OCI-LY3 (cell line): ENCODE measurements at regions not wholly inside any gene's neighbourhood (a gene's known extent, or its start where the extent isn't known, plus 50 kb on each side); places are given as distances from the start of the nearest gene placed in this dataset.

ENCODE experiments used
- H2AFZ ChIP-seq: fragments of 200-600, 300-600 bp; shearing (Covaris generic); 2 replicates; pipeline ENCODE4 v1.6.0; 2014; ENCODE audit warnings: antibody characterized with exemption, low read depth, low read length
- H3K27ac ChIP-seq: fragments of 200-600, 300-600 bp; sonication (generic); 2 replicates; pipeline ENCODE4 v1.5.1; 2014; ENCODE audit warnings: mild to moderate bottlenecking, low read length, moderate library complexity, mixed read lengths
- H3K27me3 ChIP-seq: fragments of 200-600, 300-600 bp; sonication (generic); 2 replicates; pipeline ENCODE4 v1.6.1; 2014; ENCODE audit warnings: low read depth, low read length, mixed read lengths
- H3K36me3 ChIP-seq: fragments of 200-600, 300-600 bp; sonication (generic); replicated peaks from 2 replicates; pipeline ENCODE3; 2014; ENCODE audit warnings: low read depth, low read length, mixed read lengths
- H3K4me1 ChIP-seq: fragments of 300-600, 200-600 bp; sonication (generic); 2 replicates; pipeline ENCODE4 v1.6.1; 2014; ENCODE audit warnings: low read length, mixed read lengths
- H3K4me2 ChIP-seq: fragments of 200-600, 300-600 bp; sonication (generic); 2 replicates; pipeline ENCODE4 v1.6.1; 2014; ENCODE audit warnings: low read length, mixed read lengths
- H3K4me3 ChIP-seq: fragments of 300-600, 200-600 bp; sonication (generic); 2 replicates; pipeline ENCODE4 v1.5.1; 2014; ENCODE audit warnings: antibody characterized with exemption, mild to moderate bottlenecking, low read length, moderate library complexity
- H3K79me2 ChIP-seq: fragments of 300-600, 200-600 bp; shearing (Covaris generic); 2 replicates; pipeline ENCODE4 v1.6.1; 2014; ENCODE audit warnings: mild to moderate bottlenecking, low read length, mixed read lengths
- H3K9ac ChIP-seq: fragments of 300-600, 200-600 bp; shearing (Covaris generic); 2 replicates; pipeline ENCODE4 v1.6.0; 2014; ENCODE audit warnings: mild to moderate bottlenecking, low read length, moderate library complexity
- H3K9me3 ChIP-seq: fragments of 200-600, 300-600 bp; shearing (Covaris generic); 2 replicates; pipeline ENCODE4 v1.6.1; 2014; ENCODE audit warnings: low read length, mixed read lengths; ENCODE audit not compliant: insufficient read depth
- H4K20me1 ChIP-seq: fragments of 200-600, 300-600 bp; sonication (generic); 2 replicates; pipeline ENCODE4 v1.6.1; 2016; ENCODE audit warnings: low read length, mixed read lengths; ENCODE audit not compliant: insufficient read depth
- EZH2phosphoT487 ChIP-seq: fragments of 200-600 bp; shearing (Covaris generic); IDR thresholded peaks from 2 replicates; pipeline ENCODE4 v1.6.1; 2018; ENCODE audit warnings: antibody characterized with exemption, mixed run types, low read depth
- TF ChIP-seq, protein P1 (sequence below): fragments of 200-600, 300-600 bp; sonication (generic); IDR thresholded peaks from 2 replicates; pipeline ENCODE4 v1.5.1; 2014; ENCODE audit warnings: antibody characterized with exemption, low read length, low read depth

DNA sequence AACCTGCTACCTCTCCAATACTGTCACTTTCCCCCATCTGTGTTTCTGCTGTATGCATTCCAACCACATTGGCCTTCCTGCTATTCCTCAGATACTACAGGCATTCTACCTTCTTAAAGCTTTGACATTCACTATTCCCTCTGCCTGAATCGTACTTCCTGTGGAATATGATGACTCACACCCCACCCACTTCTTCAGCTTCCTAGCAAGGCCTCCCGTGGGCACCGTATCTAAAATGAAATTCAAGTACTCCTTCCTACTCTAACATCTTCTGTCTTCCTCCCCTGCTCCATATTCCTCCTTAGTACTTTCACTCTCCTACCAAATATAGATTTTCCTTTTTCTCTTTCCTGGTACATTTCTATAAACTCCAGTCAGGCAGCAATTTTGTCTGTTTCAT lies 710.4 kb downstream of the RNF144A start:
- TF ChIP-seq EZH2phosphoT487 = no peak
- TF ChIP-seq, protein P1, sequence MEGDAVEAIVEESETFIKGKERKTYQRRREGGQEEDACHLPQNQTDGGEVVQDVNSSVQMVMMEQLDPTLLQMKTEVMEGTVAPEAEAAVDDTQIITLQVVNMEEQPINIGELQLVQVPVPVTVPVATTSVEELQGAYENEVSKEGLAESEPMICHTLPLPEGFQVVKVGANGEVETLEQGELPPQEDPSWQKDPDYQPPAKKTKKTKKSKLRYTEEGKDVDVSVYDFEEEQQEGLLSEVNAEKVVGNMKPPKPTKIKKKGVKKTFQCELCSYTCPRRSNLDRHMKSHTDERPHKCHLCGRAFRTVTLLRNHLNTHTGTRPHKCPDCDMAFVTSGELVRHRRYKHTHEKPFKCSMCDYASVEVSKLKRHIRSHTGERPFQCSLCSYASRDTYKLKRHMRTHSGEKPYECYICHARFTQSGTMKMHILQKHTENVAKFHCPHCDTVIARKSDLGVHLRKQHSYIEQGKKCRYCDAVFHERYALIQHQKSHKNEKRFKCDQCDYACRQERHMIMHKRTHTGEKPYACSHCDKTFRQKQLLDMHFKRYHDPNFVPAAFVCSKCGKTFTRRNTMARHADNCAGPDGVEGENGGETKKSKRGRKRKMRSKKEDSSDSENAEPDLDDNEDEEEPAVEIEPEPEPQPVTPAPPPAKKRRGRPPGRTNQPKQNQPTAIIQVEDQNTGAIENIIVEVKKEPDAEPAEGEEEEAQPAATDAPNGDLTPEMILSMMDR = no peak
- no peaks in the 10 kb centered on the region for H3K79me2 ChIP-seq
- H3K4me1 ChIP-seq = peaks cover 17% of the 10 kb centered on the region
- H3K9me3 ChIP-seq = no peaks in the 10 kb centered on the region
- H3K27me3 ChIP-seq = no peaks in the 10 kb centered on the region
- no peaks in the 10 kb centered on the region for H4K20me1 ChIP-seq
- H3K4me2 ChIP-seq = no peak overlapping the region
- no peak overlapping the region for H2AFZ ChIP-seq
- H3K9ac ChIP-seq = no peak overlapping the region
- H3K27ac ChIP-seq = no peak overlapping the region
- H3K4me3 ChIP-seq = no peak overlapping the region
- H3K36me3 ChIP-seq = peaks cover 2% of the 10 kb centered on the region

DNA sequence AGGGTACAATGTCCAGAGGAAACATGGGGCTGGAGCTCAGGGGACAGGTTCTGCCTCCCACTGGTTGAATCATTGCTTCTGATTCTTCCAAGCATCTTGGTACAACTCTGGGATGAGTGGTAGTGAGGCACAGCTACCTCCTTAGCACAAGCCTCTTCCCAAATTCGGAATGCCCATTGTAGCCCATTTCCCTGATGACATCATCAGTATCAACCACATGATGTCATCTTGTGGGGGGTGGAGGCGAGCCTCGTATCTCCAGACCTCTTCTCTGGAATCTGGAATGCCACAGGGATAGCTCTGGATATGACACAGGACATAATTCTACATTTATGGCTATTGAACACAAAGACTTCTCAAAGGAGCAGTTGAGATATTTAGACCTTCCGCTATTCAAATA lies 715.2 kb downstream of the RNF144A start:
- H3K4me2 ChIP-seq = no peak overlapping the region
- H3K27me3 ChIP-seq = 0 out of 2 replicates have a peak, but pooled peaks cover 6% of the 10 kb centered on the region
- no peaks in the 10 kb centered on the region for H4K20me1 ChIP-seq
- H3K4me3 ChIP-seq = no peak overlapping the region
- H2AFZ ChIP-seq = no peak overlapping the region
- H3K27ac ChIP-seq = no peak overlapping the region
- no peaks in the 10 kb centered on the region for H3K36me3 ChIP-seq
- H3K79me2 ChIP-seq = no peaks in the 10 kb centered on the region
- no peaks in the 10 kb centered on the region for H3K9me3 ChIP-seq
- H3K9ac ChIP-seq = no peak overlapping the region
- H3K4me1 ChIP-seq = no peaks in the 10 kb centered on the region
- TF ChIP-seq EZH2phosphoT487 = no peak
- TF ChIP-seq, protein P1 = no peak

DNA sequence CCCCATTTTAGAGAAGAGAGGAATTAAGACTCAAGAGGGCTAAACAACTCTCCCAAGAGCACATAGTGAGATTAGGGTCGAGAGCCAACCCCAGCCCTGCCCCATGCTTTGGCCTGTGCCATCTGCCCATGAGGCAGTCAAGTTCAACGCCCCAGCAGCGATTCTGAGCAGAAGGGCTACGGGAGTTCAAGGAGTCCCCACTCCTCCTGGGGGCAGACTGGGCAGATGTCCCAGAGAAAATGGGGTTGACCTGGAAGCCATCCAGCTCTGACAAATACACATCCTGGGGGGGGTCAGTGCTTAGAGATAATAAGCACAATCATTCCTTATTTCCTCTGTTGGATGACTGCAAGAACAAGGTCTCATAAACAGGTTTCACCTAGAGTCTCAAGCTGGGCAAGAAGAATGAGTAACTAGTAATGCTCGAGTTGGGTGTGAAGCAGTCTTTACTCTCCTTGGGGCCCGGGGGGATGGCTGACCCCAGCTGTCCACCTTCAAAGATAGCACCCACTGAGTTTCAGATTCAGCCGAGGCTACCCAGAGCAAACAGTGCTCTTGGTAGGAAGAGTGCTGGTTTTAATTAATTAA lies 716.4 kb downstream of the RNF144A start:
- H3K27ac ChIP-seq = no peak overlapping the region
- 0 out of 2 replicates have a peak, but pooled peaks cover 6% of the 10 kb centered on the region for H3K27me3 ChIP-seq
- H3K36me3 ChIP-seq = no peaks in the 10 kb centered on the region
- no peaks in the 10 kb centered on the region for H4K20me1 ChIP-seq
- H3K4me1 ChIP-seq = no peaks in the 10 kb centered on the region
- H2AFZ ChIP-seq = no peak overlapping the region
- H3K4me2 ChIP-seq = no peak overlapping the region
- H3K9ac ChIP-seq = no peak overlapping the region
- no peak for TF ChIP-seq EZH2phosphoT487
- TF ChIP-seq, protein P1 = no peak
- H3K4me3 ChIP-seq = no peak overlapping the region
- no peaks in the 10 kb centered on the region for H3K79me2 ChIP-seq
- no peaks in the 10 kb centered on the region for H3K9me3 ChIP-seq

DNA sequence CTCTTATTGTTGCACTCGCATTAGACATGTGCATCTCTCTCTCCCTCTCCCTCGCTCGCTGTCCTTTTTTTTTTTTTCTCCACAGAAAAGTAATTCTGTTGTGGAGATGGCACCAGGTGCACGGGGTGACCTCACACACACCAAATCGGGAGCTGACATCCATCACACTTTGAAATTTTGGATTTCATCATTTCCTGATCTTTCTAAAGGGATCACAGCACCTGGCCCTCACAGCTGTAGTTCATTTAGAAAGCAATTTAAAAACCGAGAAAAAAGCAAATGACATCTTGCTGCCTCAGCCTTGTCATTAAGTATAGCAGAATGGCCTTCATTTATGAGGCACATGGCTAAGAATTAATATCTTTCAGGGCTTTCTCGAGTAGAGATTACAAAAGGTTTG lies 717.2 kb downstream of the RNF144A start:
- Histone ChIP-seq H3K9me3 (no peaks in the 10 kb centered on the region), H3K27ac (no peak overlapping the region), H3K79me2 (no peaks in the 10 kb centered on the region), H4K20me1 (no peaks in the 10 kb centered on the region), H3K9ac (no peak overlapping the region), H3K27me3 (0 out of 2 replicates have a peak, but pooled peaks cover 6% of the 10 kb centered on the region), H3K4me3 (no peak overlapping the region), H3K4me2 (no peak overlapping the region), H3K4me1 (no peaks in the 10 kb centered on the region), H3K36me3 (no peaks in the 10 kb centered on the region), H2AFZ (no peak overlapping the region)
- no peak for TF ChIP-seq EZH2phosphoT487
- TF ChIP-seq, protein P1 = no peak
